Activated CD4-positive, alpha-beta T cell treated with anti-CD3 and anti-CD28 coated beads, Interleukin-10, Interleukin-2, amounts not matched to agents 100 ng/mL and 50 ng/mL, durations not matched to agents 16 hours and 8 hours (primary cell): ENCODE measurements at regions not wholly inside any gene's neighbourhood (a gene's known extent, or its start where the extent isn't known, plus 50 kb on each side); places are given as distances from the start of the nearest gene placed in this dataset.
"Not testable (repeated sequence)": the region's sequence is repeated elsewhere in the genome, so short reads cannot be mapped to it uniquely, and the experiment has no call there.

Source experiments
- DNase-seq: peaks from one replicate; pipeline ENCODE4 v3.0.0-alpha.2; 2020

DNA sequence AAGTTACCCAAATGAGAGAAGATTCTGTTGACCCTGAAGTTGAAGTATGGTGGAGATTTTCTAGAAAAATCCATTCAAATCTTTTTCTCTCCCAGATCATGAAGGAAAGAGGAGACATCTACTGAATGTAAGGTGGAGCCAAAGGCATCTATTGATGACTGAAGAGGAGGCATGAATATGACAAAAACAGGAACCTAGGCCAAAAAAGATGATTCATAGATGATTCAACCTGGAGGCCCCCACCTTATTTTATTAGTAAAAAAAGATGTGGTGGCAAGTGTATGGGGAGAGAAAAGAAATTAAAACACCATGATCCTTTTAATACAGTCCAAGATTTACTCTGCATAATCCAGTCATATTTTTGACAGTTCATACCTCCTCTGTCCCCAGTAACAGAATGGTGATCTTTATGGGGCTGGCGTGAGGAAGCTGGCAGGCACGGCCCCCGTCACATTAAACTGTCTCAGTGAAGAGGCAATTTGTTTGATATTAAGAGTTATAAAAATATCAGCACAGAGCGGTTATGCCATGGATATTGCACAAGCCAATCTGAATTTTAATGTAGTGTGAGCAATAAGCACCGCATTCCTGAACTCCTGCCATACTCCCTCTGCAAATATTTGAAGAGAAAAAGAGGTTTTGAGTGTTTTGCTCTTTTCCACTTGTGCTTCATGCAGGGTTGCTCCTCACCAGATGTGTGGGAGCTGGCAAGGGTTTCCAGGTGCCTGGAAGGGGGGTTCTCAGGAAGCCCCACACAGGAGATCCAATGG is 94.4 kb downstream of the TRIM43 start:
- DNase-seq, result not testable (repeated sequence)

- not testable (repeated sequence) for DNase-seq
Observed at GRCh38 chr2:95687852-95688251, 96.1 kb downstream of the TRIM43 start.

- not testable (repeated sequence) for DNase-seq
Observed at GRCh38 chr2:95691210-95691609, 99.4 kb downstream of the TRIM43 start.

- DNase-seq, result not testable (repeated sequence)
Observed at GRCh38 chr2:95693071-95693846, 101.5 kb downstream of the TRIM43 start.

DNA sequence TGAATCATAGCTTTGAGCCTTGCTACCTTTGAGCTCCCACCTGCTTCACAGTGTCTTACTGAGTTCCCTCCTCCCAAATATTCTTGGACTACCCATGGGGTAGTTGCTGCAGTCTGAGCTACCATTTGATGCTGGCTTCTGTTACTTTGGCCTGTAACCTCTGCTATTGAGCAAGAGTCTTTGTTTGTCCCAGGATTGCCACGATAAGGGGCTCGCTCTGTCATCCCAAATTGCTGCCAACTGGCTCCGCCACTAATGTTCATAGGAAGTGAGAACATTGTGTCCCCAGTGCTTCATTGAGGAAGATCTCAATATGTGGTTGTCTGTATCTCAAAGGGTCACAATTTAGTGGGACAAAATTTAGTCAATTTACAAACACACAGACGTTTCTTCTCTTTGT is 103.8 kb downstream of the TRIM43 start:
- no peak for DNase-seq

DNA sequence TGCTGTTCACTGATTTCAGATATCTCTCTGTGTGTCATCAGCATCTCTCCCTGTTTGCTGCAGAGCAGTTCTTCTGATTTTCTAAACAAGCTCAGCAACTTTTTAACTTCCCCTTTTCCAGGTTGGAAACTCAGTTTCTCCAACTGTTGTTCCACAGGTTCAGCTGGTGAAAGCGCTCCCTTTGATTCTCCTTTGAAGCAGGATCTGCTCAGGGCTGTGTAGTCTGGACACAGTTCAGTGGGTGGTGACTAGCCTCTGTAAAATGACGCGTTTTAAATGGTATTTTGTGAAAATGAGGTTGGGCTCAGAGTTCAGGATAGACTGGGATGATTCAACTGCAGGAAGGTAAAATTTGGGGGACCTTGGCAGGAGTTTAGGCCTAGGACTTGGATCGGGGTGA is 106.3 kb downstream of the TRIM43 start:
- no peak for DNase-seq

- not testable (repeated sequence) for DNase-seq
Observed at GRCh38 chr2:95699201-95700184, 107.7 kb downstream of the TRIM43 start.

GRCh38 chr2:95700519-95700918 is 108.7 kb downstream of the TRIM43 start:
- DNase-seq, result no peak

DNA sequence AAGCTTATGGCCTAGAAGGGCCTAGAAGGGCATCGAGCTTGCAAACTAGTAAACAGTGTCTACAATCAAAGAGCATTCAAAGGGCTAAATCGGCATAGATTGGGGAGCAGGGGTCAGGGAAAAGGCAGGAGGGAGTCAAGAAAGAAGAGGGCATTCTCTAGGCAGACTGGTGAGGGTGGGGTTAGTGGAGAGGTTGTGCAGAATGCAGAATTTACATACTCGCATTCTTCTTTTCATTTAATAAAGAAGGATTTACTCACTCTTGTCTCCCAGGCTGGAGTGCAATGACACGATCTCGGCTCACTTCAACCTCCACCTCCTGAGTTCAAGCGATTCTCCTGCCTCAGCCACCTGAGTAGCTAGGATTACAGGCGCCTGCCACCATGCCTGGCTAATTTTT is 110.7 kb downstream of the TRIM43 start:
- DNase-seq, result no peak

DNA sequence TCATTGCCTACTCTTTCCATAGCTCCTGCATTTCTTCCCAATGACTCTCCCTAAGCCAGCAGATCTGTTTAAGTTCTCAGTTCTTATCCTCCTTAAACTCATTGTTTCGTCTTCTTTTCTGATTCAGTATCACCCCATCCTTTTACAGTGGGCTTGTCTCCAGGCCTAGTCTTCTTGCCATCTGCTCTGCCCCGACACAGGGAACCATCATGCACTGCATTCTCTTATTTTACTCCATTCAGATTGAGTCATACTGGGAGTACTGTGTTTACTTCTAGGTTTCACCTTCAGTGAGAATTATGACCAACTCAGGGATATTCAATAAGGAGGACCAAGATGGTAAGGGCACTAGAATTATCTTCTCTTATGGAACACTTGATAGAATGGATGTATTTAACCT is 115.4 kb downstream of the TRIM43 start:
- DNase-seq, result not testable (repeated sequence)

- no peak for DNase-seq
Observed at GRCh38 chr2:95707837-95708236, 116.0 kb downstream of the TRIM43 start.

- no peak for DNase-seq
Observed at GRCh38 chr2:95709831-95710230, 118.0 kb downstream of the TRIM43 start.

GRCh38 chr2:95713470-95714177 is 121.8 kb downstream of the TRIM43 start:
- DNase-seq, result not testable (repeated sequence)

DNA sequence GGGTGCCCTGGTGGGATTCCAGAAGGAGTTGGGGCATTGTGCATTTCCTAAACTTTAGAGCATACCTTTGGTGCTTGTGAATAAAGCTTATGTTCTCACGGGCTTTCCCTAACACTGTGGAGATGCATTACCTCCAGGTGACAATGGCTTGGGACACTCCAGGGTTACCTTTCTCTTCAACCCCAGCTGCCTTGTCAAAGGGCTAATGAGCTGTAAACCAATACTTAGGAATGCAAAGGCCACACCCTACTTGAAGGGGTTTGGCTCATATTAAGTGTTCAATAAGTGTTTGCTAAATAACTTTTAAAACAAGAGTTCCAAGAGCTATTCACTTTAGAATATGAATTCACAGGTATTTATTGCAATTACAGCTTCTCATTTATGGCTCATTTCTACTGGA is 122.6 kb downstream of the TRIM43 start:
- not testable (repeated sequence) for DNase-seq

DNA sequence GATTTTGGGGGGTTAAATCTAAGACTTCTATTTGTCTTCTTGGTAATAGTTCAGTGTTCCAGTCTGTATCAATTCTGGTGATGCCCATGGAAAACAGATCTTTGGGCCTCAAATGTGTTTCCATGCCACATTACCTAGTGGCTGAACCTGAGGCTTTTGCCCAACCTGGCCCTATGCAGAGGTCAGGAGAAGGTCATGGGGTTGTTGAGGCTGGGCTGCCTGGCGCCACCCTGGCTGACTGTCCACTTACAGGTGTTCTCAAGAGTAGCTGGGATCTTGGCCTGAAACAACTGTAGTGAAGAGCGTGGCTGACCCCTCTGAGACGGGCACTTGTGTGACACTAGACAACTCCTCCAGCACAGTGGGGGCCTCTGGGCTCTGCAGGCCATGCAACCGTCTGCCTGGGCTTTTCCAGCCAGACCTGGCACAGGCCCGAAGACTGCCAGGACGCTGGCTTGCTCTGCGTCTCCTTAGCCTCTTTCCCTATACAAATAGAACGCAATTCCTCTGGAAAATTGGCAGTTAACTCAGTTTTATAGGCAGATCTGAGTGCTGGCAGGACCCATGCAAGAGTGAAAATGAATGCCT is 127.8 kb downstream of the TRIM43 start:
- DNase-seq, result no peak

GRCh38 chr2:95721726-95722125 is 129.9 kb downstream of the TRIM43 start:
- no peak for DNase-seq

- DNase-seq, result no peak
Observed at GRCh38 chr2:95722131-95722697, 130.4 kb downstream of the TRIM43 start.

DNA sequence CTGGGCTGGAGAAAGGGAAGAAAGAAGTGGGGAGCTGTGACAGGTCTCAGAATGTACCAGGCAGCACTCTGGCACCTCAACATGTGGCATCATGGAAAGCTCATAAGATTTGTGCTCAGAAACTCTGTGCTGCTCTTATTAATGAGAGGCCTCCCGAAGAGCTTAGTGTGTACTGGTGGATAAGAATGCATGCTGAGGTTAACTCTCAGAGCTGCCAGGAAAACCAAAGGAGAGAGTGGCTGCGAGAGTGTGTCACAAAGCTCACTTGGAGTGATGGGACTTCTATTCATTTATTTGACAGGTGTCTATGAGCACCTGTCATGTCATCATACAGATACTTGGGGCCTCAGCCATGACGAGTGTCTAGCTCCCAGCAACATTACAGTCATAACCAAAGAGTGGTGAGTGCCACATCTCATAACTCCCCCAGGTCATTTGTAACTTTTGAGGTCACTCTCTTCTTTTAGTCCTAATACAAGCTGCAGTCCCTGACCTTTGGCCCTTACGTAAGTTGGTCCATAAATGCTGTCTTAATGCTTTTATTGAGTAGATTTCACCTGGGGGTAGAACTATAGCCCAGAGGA is 131.9 kb downstream of the TRIM43 start:
- not testable (repeated sequence) for DNase-seq

GRCh38 chr2:95725191-95725590 is 133.4 kb downstream of the TRIM43 start:
- not testable (repeated sequence) for DNase-seq

DNA sequence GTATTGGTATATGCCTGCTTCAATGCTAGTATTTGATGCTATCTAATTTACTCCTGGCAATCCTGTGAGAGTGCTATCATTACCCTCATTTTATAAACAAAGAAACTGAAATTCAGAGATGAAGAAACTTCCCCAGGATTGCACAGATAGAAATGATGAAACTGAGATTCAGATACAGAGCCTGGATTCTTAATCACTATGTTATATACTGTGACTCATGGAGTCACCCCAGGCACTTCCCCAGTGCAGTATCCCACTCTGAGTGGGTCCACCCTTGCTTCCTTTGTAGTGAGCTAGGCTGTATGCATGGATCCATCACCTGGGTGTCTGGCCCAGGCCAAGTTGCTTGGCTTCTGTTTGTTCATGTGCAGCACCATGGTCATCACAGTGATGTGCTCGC is 133.9 kb downstream of the TRIM43 start:
- not testable (repeated sequence) for DNase-seq

DNA sequence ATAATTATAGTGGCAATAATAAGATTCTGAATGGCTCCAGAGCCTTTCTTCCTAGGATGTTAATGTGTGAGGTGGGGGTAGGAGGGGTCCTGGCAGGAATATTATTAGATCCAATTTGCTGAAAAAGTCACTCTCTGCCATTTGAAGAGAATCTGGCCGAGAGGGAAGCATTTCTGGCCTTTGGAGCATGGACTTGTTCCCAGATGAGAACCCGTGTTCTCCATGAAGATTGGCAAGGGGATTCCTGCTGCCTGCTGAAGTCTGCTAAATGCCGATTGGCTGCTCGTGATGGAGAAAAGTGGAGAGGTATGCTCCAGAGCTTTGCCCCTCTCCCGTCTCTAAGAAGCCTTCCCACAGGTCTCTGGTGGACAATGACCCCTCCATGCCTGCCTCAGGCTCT is 135.6 kb downstream of the TRIM43 start:
- DNase-seq, result not testable (repeated sequence)
